ENCODE measurements at regions not wholly inside any gene's neighbourhood (a gene's known extent, or its start where the extent isn't known, plus 50 kb on each side); places are given as distances from the start of the nearest gene placed in this dataset.
A peak's percentile ranks its signal among the peaks of the same experiment; 100 is the strongest.

- DNase-seq (ENCODE audit: low spot score): no peak
Measured at GRCh38 chr10:128617532-128617931, 491.3 kb upstream of the MKI67 start.

GRCh38 chr10:128622706-128623105 is 496.5 kb upstream of the MKI67 start:
- no peak for DNase-seq (ENCODE audit: low spot score)

- no peak for DNase-seq (ENCODE audit: low spot score)
Measured at GRCh38 chr10:128623776-128624175, 497.6 kb upstream of the MKI67 start.

GRCh38 chr10:128624656-128625530 is 498.7 kb upstream of the MKI67 start:
- DNase-seq (ENCODE audit: low spot score): peak; percentile 42

- no peak for DNase-seq (ENCODE audit: low spot score)
Measured at GRCh38 chr10:128625926-128626325, 499.7 kb upstream of the MKI67 start.

- DNase-seq (ENCODE audit: low spot score): no peak
Measured at GRCh38 chr10:128626397-128627000, 500.3 kb upstream of the MKI67 start.

GRCh38 chr10:128627811-128628210 is 501.6 kb upstream of the MKI67 start:
- DNase-seq (ENCODE audit: low spot score): no peak

- DNase-seq (ENCODE audit: low spot score): no peak
Measured at GRCh38 chr10:128628252-128628651, 502.0 kb upstream of the MKI67 start.

- peak; percentile 28 for DNase-seq (ENCODE audit: low spot score)
Measured at GRCh38 chr10:128629111-128630096, 503.2 kb upstream of the MKI67 start.

GRCh38 chr10:128630787-128631252 is 504.6 kb upstream of the MKI67 start:
- no peak for DNase-seq (ENCODE audit: low spot score)

- no peak for DNase-seq (ENCODE audit: low spot score)
Measured at GRCh38 chr10:128631801-128632241, 505.6 kb upstream of the MKI67 start.

GRCh38 chr10:128632694-128633093 is 506.5 kb upstream of the MKI67 start:
- DNase-seq (ENCODE audit: low spot score): no peak

- DNase-seq (ENCODE audit: low spot score): no peak
Measured at GRCh38 chr10:128633864-128634540, 507.8 kb upstream of the MKI67 start.

- peak; percentile 24 for DNase-seq (ENCODE audit: low spot score)
Measured at GRCh38 chr10:128642023-128642422, 515.8 kb upstream of the MKI67 start.

GRCh38 chr10:128642502-128642901 is 516.3 kb upstream of the MKI67 start:
- DNase-seq (ENCODE audit: low spot score): no peak

GRCh38 chr10:128643658-128644057 is 517.4 kb upstream of the MKI67 start:
- DNase-seq (ENCODE audit: low spot score): no peak

GRCh38 chr10:128645486-128645885 is 519.3 kb upstream of the MKI67 start:
- no peak for DNase-seq (ENCODE audit: low spot score)

- DNase-seq (ENCODE audit: low spot score): no peak
Measured at GRCh38 chr10:128646956-128647355, 520.7 kb upstream of the MKI67 start.

GRCh38 chr10:128657548-128657947 is 531.3 kb upstream of the MKI67 start:
- DNase-seq (ENCODE audit: low spot score): no peak

GRCh38 chr10:128660726-128661125 is 534.5 kb upstream of the MKI67 start:
- no peak for DNase-seq (ENCODE audit: low spot score)

GRCh38 chr10:128661404-128662197 is 535.4 kb upstream of the MKI67 start:
- no peak for DNase-seq (ENCODE audit: low spot score)

Measured in putamen (tissue), 1 donor.